ENCODE measurements at regions not wholly inside any gene's neighbourhood (a gene's known extent, or its start where the extent isn't known, plus 50 kb on each side); places are given as distances from the start of the nearest gene placed in this dataset.

DNA sequence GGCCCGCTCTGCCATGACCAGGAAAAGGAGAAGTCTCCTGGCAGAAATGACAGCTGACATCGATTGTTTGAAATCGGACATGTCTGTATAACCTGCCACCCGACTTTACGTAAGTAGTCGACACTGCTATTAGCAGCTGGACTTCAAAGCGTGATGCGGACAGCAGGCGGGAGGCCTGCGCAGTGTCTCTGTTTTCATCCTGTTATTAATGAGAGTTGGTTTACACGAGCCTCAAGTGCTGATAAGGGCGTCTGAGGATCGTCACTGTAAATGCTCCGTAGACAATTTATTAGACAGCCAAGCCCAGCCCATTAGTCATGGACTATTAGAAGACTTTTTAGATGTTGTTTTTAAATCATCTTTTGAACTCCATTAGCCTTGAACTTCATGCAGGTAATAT lies 328.3 kb downstream of the FOXL1 start:
- H3K4me3 ChIP-seq (ENCODE audit: low read depth, low read length): no peak overlapping the region
- no peak for TF ChIP-seq CTCF (IDR thresholded peaks at IDR 0.05; ENCODE audit: low read depth, low read length)

GRCh38 chr16:86909359-86910160 lies 331.2 kb downstream of the FOXL1 start:
- H3K4me3 ChIP-seq (ENCODE audit: low read depth, low read length): no peak overlapping the region
- no peak for TF ChIP-seq CTCF (IDR thresholded peaks at IDR 0.05; ENCODE audit: low read depth, low read length)

DNA sequence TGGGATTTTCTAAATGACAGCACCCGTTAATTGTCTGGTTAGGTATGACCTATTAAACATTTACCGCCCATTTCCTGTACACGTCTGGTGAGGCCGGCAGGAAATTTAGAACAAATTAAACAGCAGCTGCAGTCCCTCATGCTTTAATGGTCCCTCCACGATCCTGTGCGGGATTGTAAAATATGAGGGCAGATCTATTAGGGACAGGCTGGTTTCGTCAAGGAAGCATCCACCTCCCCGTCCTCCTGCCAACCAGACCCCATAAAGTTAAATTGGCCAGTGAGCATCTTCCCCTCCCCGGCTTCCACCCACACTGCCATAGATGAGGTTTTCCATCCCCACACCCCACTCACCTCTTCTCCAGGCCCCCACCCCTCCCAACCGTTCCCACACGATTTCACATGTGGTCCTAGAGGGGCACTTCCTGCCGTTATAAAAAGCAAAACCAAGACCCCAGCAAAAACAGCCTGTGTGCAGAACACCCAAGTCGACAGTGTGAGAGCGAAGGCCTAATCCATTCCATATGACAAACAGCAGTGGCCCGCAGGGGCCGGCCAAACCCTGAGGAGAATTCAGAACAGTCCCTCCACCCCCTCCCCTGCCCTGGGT lies 331.9 kb downstream of the FOXL1 start:
- H3K4me3 ChIP-seq (ENCODE audit: low read depth, low read length): no peak overlapping the region
- no peak for TF ChIP-seq CTCF (IDR thresholded peaks at IDR 0.05; ENCODE audit: low read depth, low read length)

GRCh38 chr16:86911437-86911958 lies 333.1 kb downstream of the FOXL1 start:
- no peak overlapping the region for H3K4me3 ChIP-seq (ENCODE audit: low read depth, low read length)
- no peak for TF ChIP-seq CTCF (IDR thresholded peaks at IDR 0.05; ENCODE audit: low read depth, low read length)

DNA sequence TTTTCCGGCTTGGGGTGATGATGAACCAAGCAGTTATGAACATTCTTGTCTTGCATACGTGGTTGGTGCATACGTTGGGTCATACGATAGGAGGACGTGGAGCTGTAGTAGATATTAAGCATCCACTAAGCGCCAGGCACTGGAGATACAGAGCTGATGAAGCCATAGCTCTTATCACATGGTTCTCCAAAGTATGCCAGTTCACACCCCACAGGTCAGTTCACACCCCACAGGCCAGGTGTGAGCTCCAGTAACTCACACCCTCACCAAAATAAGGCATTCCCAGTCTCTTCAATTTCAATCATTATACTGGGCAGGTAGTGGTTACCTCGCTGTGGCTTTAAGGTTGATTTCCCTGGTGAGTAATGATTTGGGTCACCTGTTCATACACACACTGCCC lies 335.5 kb downstream of the FOXL1 start:
- TF ChIP-seq CTCF (IDR thresholded peaks at IDR 0.05; ENCODE audit: low read depth, low read length): no peak
- H3K4me3 ChIP-seq (ENCODE audit: low read depth, low read length): no peak overlapping the region

- H3K4me3 ChIP-seq (ENCODE audit: low read depth, low read length): no peak overlapping the region
Measured at GRCh38 chr16:86914876-86915717, 336.7 kb downstream of the FOXL1 start.

More at GRCh38 chr16:86914876-86915717, 336.7 kb downstream of the FOXL1 start:
- no peak for TF ChIP-seq CTCF (IDR thresholded peaks at IDR 0.05; ENCODE audit: low read depth, low read length)
